GM23248 (cell line): ENCODE measurements at regions not wholly inside any gene's neighbourhood (a gene's known extent, or its start where the extent isn't known, plus 50 kb on each side); places are given as distances from the start of the nearest gene placed in this dataset.

Experiments
- DNase-seq: peaks from one replicate; pipeline ENCODE4 v3.0.0-alpha.2; 2015
- H2AFZ ChIP-seq: fragments of 200-600 bp; sonication (generic); 2 replicates; pipeline ENCODE4 v1.6.1; 2016; ENCODE audit warnings: antibody characterized with exemption
- H3F3A ChIP-seq: fragments of 200-600 bp; sonication (generic); 2 replicates; pipeline ENCODE4 v1.6.1; 2016; ENCODE audit warnings: mild to moderate bottlenecking, antibody characterized with exemption, mixed run types; ENCODE audit not compliant: insufficient read depth
- H3K27ac ChIP-seq: fragments of 200-600 bp; sonication (generic); 2 replicates; pipeline ENCODE4 v1.5.1; 2016; ENCODE audit warnings: mild to moderate bottlenecking
- H3K27me3 ChIP-seq: fragments of 200-600 bp; sonication (generic); replicated peaks from 2 replicates; pipeline ENCODE4 v1.6.1; 2016; ENCODE audit warnings: mild to moderate bottlenecking; ENCODE audit not compliant: insufficient read depth
- H3K36me3 ChIP-seq: fragments of 200-600 bp; sonication (generic); 2 replicates; pipeline ENCODE4 v1.6.1; 2016; ENCODE audit warnings: low read depth, mild to moderate bottlenecking
- H3K4me1 ChIP-seq: fragments of 200-600 bp; sonication (generic); 2 replicates; pipeline ENCODE4 v1.6.1; 2016; ENCODE audit warnings: mild to moderate bottlenecking; ENCODE audit not compliant: insufficient read depth
- H3K4me2 ChIP-seq: fragments of 200-600 bp; sonication (generic); one replicate; pipeline ENCODE4 v1.6.1; 2016; ENCODE audit warnings: mild to moderate bottlenecking; ENCODE audit not compliant: unreplicated experiment
- H3K4me3 ChIP-seq: fragments of 200-600 bp; sonication (generic); 2 replicates; pipeline ENCODE4 v1.5.1; 2016; ENCODE audit warnings: mild to moderate bottlenecking
- H3K79me2 ChIP-seq: fragments of 200-600 bp; sonication (generic); 2 replicates; pipeline ENCODE4 v1.6.1; 2016; ENCODE audit warnings: mild to moderate bottlenecking; ENCODE audit not compliant: insufficient read depth
- H3K9ac ChIP-seq: fragments of 200-600 bp; sonication (generic); 2 replicates; pipeline ENCODE4 v1.6.1; 2016; ENCODE audit warnings: mild to moderate bottlenecking
- H3K9me2 ChIP-seq: fragments of 200-600 bp; sonication (generic); 2 replicates; pipeline ENCODE4 v1.6.1; 2016; ENCODE audit warnings: mixed run types, mild to moderate bottlenecking, moderate library complexity; ENCODE audit not compliant: insufficient read depth
- H3K9me3 ChIP-seq: fragments of 200-600 bp; sonication (generic); one replicate; pipeline ENCODE4 v1.6.1; 2017; ENCODE audit warnings: low read depth
- H4K20me1 ChIP-seq: fragments of 200-600 bp; sonication (generic); 2 replicates; pipeline ENCODE4 v1.6.0; 2016; ENCODE audit not compliant: insufficient read depth
- EZH2 ChIP-seq: fragments of 200-600 bp; sonication (generic); IDR thresholded peaks from 2 replicates; pipeline ENCODE4 v1.6.1; 2018; ENCODE audit warnings: antibody characterized with exemption, mild to moderate bottlenecking; ENCODE audit not compliant: insufficient read depth, poor library complexity, severe bottlenecking
- EZH2phosphoT487 ChIP-seq: fragments of 200-600 bp; sonication (generic); IDR thresholded peaks from 2 replicates; pipeline ENCODE4 v1.6.1; 2018; ENCODE audit warnings: antibody characterized with exemption, moderate library complexity, mild to moderate bottlenecking, low read depth; ENCODE audit not compliant: insufficient read depth
- WGBS, 2 experiments: methylation state at CpG; one replicate each; pipeline ENCODE4 v1.1.6; 2015 to 2017; ENCODE audit warnings: low lambda C conversion rate in 2 of 2, low coverage in 1 of 2; ENCODE audit errors: missing lambda C conversion rate in 2 of 2; 5-methylcytosine and 5-hydroxymethylcytosine counted together
- in situ Hi-C: fragments of 300-500 bp; cut with MboI; formaldehyde crosslinking; loops from 2 replicates; pipeline ENCODE4 v1.15.0; 2020

DNA sequence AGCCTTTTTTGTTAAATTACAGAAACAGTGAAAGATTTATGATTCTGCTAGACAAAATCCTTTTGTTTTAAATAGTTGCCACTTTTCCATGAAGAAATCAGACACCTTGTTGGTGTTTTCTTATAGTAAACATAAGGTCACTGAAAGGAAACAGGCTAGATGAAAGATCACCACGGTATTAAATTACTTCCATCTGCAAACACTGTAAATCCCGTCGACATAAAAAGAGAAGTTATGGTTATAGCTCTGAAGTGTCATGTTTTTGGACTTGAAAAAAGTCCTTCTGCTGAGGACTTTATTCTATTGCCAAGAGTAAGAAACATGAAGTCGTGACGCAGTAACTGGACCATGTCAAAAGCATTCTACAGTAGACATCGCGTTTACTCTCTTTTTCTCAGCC, 567.6 kb upstream of the SLIT2 start:
- no peaks in the 10 kb centered on the region for H3F3A ChIP-seq
- 23 to 32% methylated on average over 7 of the region's 7 CpGs for WGBS, 2 experiments
- H3K9me3 ChIP-seq: no peaks in the 10 kb centered on the region
- H3K27me3 ChIP-seq: no peaks in the 10 kb centered on the region
- in situ Hi-C loops: no loop called here
- no peak overlapping the region for H3K4me3 ChIP-seq
- no peaks in the 10 kb centered on the region for H3K9me2 ChIP-seq
- no peak overlapping the region for H3K27ac ChIP-seq
- TF ChIP-seq EZH2 (no peak), EZH2phosphoT487 (no peak)
- peak overlapping the region; percentile 8 for H3K4me2 ChIP-seq
- no peaks in the 10 kb centered on the region for H4K20me1 ChIP-seq
- H3K79me2 ChIP-seq: no peaks in the 10 kb centered on the region
- H2AFZ ChIP-seq: peak overlapping the region; percentile 38; the same call in 1 of the 2 replicates
- H3K36me3 ChIP-seq: no peaks in the 10 kb centered on the region
- H3K9ac ChIP-seq: no peak overlapping the region
- DNase-seq: peak; percentile 6
- H3K4me1 ChIP-seq: peaks cover 7% of the 10 kb centered on the region; the same call in 1 of the 2 replicates

GRCh38 chr4:19683426-19683825, 568.3 kb upstream of the SLIT2 start:
- 64 to 68% methylated on average over 4 of the region's 4 CpGs for WGBS, 2 experiments
- Histone ChIP-seq H3K4me1 (peaks cover 7% of the 10 kb centered on the region; the same call in 1 of the 2 replicates), H3K9ac (no peak overlapping the region), H3K9me2 (no peaks in the 10 kb centered on the region), H3K27me3 (no peaks in the 10 kb centered on the region), H4K20me1 (no peaks in the 10 kb centered on the region), H3K4me2 (peak overlapping the region; percentile 8), H3K27ac (no peak overlapping the region), H3K36me3 (no peaks in the 10 kb centered on the region), H3K4me3 (no peak overlapping the region), H3K79me2 (no peaks in the 10 kb centered on the region), H3K9me3 (no peaks in the 10 kb centered on the region), H3F3A (no peaks in the 10 kb centered on the region), H2AFZ (peak overlapping the region; percentile 38; the same call in 1 of the 2 replicates)
- DNase-seq: no peak
- in situ Hi-C loops: no loop called here
- TF ChIP-seq EZH2phosphoT487 (no peak), EZH2 (no peak)

DNA sequence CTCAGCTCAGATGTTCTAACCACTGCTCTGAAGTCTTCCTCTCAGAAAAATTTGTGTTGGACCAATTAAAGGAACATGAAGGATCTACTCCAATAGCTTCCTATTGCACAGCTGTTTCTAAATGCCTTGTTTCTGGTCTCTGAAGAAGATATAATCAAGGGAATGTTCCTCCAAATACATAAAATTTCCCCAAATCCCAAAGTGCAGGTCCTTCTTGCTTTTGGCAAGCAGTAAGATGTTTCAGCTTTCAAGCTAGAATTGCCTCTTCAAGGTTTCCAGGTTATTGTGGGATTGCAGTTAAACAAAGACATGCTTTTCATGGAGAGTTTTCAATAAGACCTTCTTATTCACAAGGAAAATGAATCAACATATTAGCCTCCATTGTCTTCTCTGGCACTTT, 574.5 kb upstream of the SLIT2 start:
- in situ Hi-C loops: no loop called here
- Histone ChIP-seq H3K79me2 (no peaks in the 10 kb centered on the region), H3K27me3 (no peaks in the 10 kb centered on the region), H3K4me2 (no peak overlapping the region), H3K9me2 (no peaks in the 10 kb centered on the region), H4K20me1 (no peaks in the 10 kb centered on the region), H3F3A (no peaks in the 10 kb centered on the region), H3K9ac (no peak overlapping the region), H2AFZ (no peak overlapping the region), H3K4me3 (no peak overlapping the region), H3K27ac (no peak overlapping the region), H3K36me3 (no peaks in the 10 kb centered on the region), H3K4me1 (peaks cover 5% of the 10 kb centered on the region; the same call in 1 of the 2 replicates), H3K9me3 (no peaks in the 10 kb centered on the region)
- no peak for DNase-seq
- TF ChIP-seq EZH2phosphoT487 (no peak), EZH2 (no peak)

DNA sequence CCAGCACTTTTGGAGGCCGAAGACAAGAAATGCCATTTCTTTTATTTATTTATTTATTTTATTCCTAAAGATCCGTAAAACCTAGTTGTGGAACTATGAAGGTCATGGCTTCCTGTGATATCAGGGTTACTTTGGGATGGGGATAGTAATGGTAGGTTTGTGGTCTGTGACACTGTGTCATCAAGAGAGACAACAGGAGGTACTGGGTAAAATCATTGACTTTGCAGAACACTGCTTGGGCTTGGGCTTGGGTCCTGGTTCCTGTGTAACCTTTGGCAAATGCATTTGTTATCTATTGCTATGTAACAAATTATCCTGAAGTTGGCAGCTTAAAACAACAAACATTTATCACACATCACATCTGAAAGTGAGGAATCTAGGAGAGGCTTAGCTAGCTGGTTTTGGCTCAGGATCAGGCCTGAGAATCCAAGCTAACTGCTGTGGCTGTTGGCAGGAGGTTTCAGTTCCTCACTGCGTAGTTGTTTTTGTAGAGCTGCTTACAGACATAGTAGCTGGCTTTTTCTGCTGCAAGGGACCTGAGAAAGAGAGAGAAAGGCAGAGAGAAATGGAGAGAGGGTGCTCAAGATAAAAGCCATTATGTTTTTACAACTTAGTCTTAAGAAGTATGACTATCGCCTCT, 576.4 kb upstream of the SLIT2 start:
- H3K27ac ChIP-seq: no peak overlapping the region
- H3K36me3 ChIP-seq: no peaks in the 10 kb centered on the region
- H2AFZ ChIP-seq: peak overlapping the region; percentile 34; the same call in 1 of the 2 replicates
- TF ChIP-seq EZH2phosphoT487 (no peak), EZH2 (no peak)
- no peak overlapping the region for H3K9ac ChIP-seq
- no peaks in the 10 kb centered on the region for H3F3A ChIP-seq
- H4K20me1 ChIP-seq: no peaks in the 10 kb centered on the region
- no peaks in the 10 kb centered on the region for H3K27me3 ChIP-seq
- DNase-seq: peak; percentile 61
- 68 to 75% methylated on average over 4 of the region's 4 CpGs for WGBS, 2 experiments
- in situ Hi-C loops: no loop called here
- no peak overlapping the region for H3K4me3 ChIP-seq
- H3K79me2 ChIP-seq: no peaks in the 10 kb centered on the region
- H3K4me2 ChIP-seq: peak overlapping the region; percentile 62
- H3K9me3 ChIP-seq: no peaks in the 10 kb centered on the region
- H3K9me2 ChIP-seq: no peaks in the 10 kb centered on the region
- peaks cover 5% of the 10 kb centered on the region; the same call in 1 of the 2 replicates for H3K4me1 ChIP-seq
